Panc1 (cell line): ENCODE measurements at regions not wholly inside any gene's neighbourhood (a gene's known extent, or its start where the extent isn't known, plus 50 kb on each side); places are given as distances from the start of the nearest gene placed in this dataset.

Experiments
- ATAC-seq: fragments of 200-7000 bp; cut with Tn5 transposase; 2 replicates; pipeline ENCODE4 v1.9.1; 2020; ENCODE audit warnings: mild to moderate bottlenecking, moderate library complexity
- BruUV-seq: library from RNA; stranded (reverse); fragments of 400-500 nt; replicated peaks from 2 replicates; lab custom pipeline; 2021; lab: Mats Ljungman, UMichigan
- CTCF ChIA-PET: fragments of 300-600 bp; sonication (Branson Sonifier 250); formaldehyde crosslinking; loops from one replicate; lab custom pipeline; 2022; ENCODE audit warnings: antibody characterized with exemption; lab: Charles Lee
- POLR2A ChIA-PET: fragments of 300-600 bp; sonication (Branson Sonifier 250); formaldehyde crosslinking; loops from one replicate; lab custom pipeline; 2022; ENCODE audit warnings: antibody characterized with exemption; lab: Charles Lee
- DNase-seq: peaks from one replicate; pipeline ENCODE4 v3.0.0-alpha.2; 2010; ENCODE audit warnings: low read depth, low spot score
- H3K27ac ChIP-seq: 2 replicates; pipeline ENCODE4 v1.5.1; 2011; ENCODE audit warnings: mild to moderate bottlenecking, low read length, inconsistent platforms
- H3K27me3 ChIP-seq: fragments of 200-500 bp; sonication (Bioruptor generic); 2 replicates; pipeline ENCODE4 v1.6.0; 2014; ENCODE audit warnings: low read length, inconsistent platforms; ENCODE audit not compliant: control insufficient read depth, insufficient read depth
- H3K36me3 ChIP-seq: fragments of 200-500 bp; sonication (Bioruptor generic); 2 replicates; pipeline ENCODE4 v1.5.1; 2014; ENCODE audit warnings: inconsistent platforms, mild to moderate bottlenecking, low read length, moderate library complexity; ENCODE audit not compliant: control insufficient read depth, insufficient read depth
- H3K4me1 ChIP-seq: 2 replicates; pipeline ENCODE4 v1.5.1; 2011; ENCODE audit warnings: inconsistent platforms, mild to moderate bottlenecking, low read length, moderate library complexity; ENCODE audit not compliant: control insufficient read depth, insufficient read depth
- H3K4me3 ChIP-seq, 2 experiments: 2 replicates each; pipeline ENCODE4 v1.5.1; 2011 to 2012; ENCODE audit warnings: low read depth in 2 of 2, low read length in 2 of 2, mild to moderate bottlenecking in 2 of 2, inconsistent platforms in 1 of 2, moderate library complexity in 1 of 2
- H3K9me3 ChIP-seq: fragments of 200-500 bp; sonication (Bioruptor generic); 2 replicates; pipeline ENCODE4 v1.5.1; 2014; ENCODE audit warnings: low read depth, mild to moderate bottlenecking, inconsistent platforms, low read length, moderate library complexity; ENCODE audit not compliant: control insufficient read depth, insufficient read depth
- POLR2AphosphoS5 ChIP-seq: IDR thresholded peaks from 2 replicates; pipeline ENCODE4 v1.6.1; 2012; ENCODE audit warnings: mild to moderate bottlenecking, low read depth, low read length, moderate library complexity
- SIN3A ChIP-seq: IDR thresholded peaks from 2 replicates; pipeline ENCODE4 v1.6.1; 2012; ENCODE audit warnings: low read depth, mild to moderate bottlenecking, low read length, moderate library complexity, borderline replicate concordance; ENCODE audit not compliant: insufficient read depth
- TCF7L2 ChIP-seq: IDR thresholded peaks from 2 replicates; pipeline ENCODE4 v1.6.1; 2011; ENCODE audit warnings: mild to moderate bottlenecking, low read depth, low read length, inconsistent platforms
- in situ Hi-C: cut with HindIII; loops from 2 replicates; pipeline ENCODE4 v1.10.0; 2016; ENCODE audit warnings: low sequenced_read_pairs, low pct_unique_long_range_greater_than_20kb
- intact Hi-C: fragments of 100-400 bp; cut with micrococcal nuclease; formaldehyde crosslinking; loops from one replicate; pipeline ENCODE4 v1.10.0; 2022; ENCODE audit not compliant: unreplicated experiment
- TF ChIP-seq, protein P1 (sequence below), 2 experiments: IDR thresholded peaks; 2 replicates each; pipeline ENCODE4 v1.6.1; 2011 to 2012; ENCODE audit warnings: low read depth in 2 of 2, control low read depth in 1 of 2, low read length in 1 of 2, mild to moderate bottlenecking in 1 of 2, moderate library complexity in 1 of 2; ENCODE audit not compliant: insufficient read depth in 1 of 2
- TF ChIP-seq, protein P2 (sequence below): fragments of 450-650 bp; IDR thresholded peaks from 2 replicates; pipeline ENCODE4 v1.5.1; 2017; ENCODE audit warnings: mild to moderate bottlenecking

DNA sequence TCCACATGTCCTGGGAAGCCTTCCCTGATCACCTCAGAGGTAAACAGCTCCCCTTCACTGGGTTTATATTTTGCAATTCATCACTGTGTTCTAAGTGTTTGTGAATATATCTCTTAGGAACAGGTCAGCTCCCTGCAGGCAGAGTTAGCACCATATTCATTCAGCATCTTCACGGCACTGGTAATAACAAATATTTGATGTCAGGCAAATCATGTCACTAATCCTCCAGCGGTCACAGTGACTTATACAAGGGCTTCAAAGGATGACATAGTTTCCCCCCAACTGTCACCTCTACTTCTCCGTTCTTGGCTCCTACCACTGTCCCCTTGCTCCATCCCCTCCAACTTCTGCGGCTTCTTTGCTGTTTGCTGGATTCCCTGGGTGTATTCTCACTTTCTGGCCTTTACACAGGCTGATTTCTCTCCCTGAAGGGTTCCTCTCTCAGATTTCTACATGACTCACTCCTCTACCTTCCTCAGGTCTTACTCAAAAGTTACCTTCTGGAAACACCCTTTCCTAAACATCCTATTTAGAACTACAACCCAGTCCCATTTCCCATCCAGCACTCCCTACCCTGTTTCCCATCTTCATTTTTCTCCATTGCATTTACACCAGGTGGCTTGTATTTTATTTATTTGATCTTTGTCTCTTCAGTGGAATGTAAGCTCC, 66.6 kb downstream of the NHLRC1 start:
- Histone ChIP-seq H3K27ac (no peak overlapping the region), H3K4me1 (peaks cover 12% of the 10 kb centered on the region; the same call in 1 of the 2 replicates), H3K4me3 (no peak overlapping the region), H3K9me3 (no peaks in the 10 kb centered on the region), H3K27me3 (no peaks in the 10 kb centered on the region), H3K36me3 (no peaks in the 10 kb centered on the region)
- no TSS peak for BruUV-seq
- in situ Hi-C loops (no loop called here), intact Hi-C loops (no loop called here)
- no peak for ATAC-seq
- DNase-seq = no peak
- TF ChIP-seq POLR2AphosphoS5 (no peak), TCF7L2 (no peak), SIN3A (no peak)
- TF ChIP-seq, protein P1, sequence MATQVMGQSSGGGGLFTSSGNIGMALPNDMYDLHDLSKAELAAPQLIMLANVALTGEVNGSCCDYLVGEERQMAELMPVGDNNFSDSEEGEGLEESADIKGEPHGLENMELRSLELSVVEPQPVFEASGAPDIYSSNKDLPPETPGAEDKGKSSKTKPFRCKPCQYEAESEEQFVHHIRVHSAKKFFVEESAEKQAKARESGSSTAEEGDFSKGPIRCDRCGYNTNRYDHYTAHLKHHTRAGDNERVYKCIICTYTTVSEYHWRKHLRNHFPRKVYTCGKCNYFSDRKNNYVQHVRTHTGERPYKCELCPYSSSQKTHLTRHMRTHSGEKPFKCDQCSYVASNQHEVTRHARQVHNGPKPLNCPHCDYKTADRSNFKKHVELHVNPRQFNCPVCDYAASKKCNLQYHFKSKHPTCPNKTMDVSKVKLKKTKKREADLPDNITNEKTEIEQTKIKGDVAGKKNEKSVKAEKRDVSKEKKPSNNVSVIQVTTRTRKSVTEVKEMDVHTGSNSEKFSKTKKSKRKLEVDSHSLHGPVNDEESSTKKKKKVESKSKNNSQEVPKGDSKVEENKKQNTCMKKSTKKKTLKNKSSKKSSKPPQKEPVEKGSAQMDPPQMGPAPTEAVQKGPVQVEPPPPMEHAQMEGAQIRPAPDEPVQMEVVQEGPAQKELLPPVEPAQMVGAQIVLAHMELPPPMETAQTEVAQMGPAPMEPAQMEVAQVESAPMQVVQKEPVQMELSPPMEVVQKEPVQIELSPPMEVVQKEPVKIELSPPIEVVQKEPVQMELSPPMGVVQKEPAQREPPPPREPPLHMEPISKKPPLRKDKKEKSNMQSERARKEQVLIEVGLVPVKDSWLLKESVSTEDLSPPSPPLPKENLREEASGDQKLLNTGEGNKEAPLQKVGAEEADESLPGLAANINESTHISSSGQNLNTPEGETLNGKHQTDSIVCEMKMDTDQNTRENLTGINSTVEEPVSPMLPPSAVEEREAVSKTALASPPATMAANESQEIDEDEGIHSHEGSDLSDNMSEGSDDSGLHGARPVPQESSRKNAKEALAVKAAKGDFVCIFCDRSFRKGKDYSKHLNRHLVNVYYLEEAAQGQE (IDR thresholded peaks at IDR 0.05; ENCODE audit: insufficient read depth in 1 of 2, low read depth in 2 of 2, low read length in 1 of 2) = no peak
- TF ChIP-seq, protein P2, sequence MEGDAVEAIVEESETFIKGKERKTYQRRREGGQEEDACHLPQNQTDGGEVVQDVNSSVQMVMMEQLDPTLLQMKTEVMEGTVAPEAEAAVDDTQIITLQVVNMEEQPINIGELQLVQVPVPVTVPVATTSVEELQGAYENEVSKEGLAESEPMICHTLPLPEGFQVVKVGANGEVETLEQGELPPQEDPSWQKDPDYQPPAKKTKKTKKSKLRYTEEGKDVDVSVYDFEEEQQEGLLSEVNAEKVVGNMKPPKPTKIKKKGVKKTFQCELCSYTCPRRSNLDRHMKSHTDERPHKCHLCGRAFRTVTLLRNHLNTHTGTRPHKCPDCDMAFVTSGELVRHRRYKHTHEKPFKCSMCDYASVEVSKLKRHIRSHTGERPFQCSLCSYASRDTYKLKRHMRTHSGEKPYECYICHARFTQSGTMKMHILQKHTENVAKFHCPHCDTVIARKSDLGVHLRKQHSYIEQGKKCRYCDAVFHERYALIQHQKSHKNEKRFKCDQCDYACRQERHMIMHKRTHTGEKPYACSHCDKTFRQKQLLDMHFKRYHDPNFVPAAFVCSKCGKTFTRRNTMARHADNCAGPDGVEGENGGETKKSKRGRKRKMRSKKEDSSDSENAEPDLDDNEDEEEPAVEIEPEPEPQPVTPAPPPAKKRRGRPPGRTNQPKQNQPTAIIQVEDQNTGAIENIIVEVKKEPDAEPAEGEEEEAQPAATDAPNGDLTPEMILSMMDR = no peak
- ChIA-PET POLR2A (no interaction called here), CTCF (no interaction called here)

DNA sequence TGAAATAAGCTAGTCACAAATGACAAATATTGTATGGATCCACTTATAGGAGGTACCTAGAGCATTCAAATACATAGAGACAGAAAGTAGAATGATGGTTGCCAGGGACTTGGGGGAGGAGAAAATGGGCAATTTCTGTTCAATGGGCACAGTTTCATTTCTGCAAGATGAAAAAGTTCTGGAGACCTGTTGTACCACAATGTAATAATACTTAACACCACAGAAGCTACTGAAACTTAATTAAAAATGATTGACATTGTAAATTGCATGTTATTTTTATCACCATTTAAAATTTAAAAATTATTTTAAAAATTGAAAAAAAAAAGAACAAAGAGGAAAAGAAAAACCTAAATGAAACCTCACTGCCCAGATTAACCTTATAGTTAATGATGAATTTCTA, 67.4 kb downstream of the NHLRC1 start:
- H3K4me3 ChIP-seq = no peak overlapping the region
- no TSS peak for BruUV-seq
- in situ Hi-C loops = no loop called here
- POLR2A ChIA-PET = interaction anchor here (0.6 kb wide), 1 partner anchor 310 kb away, joined by 3 read pairs; no protein-coding TSS in a partner anchor
- CTCF ChIA-PET = no interaction called here
- no peak for TF ChIP-seq POLR2AphosphoS5
- no peak for TF ChIP-seq SIN3A
- TF ChIP-seq, protein P1 (IDR thresholded peaks at IDR 0.05; ENCODE audit: insufficient read depth in 1 of 2, low read depth in 2 of 2, low read length in 1 of 2) = no peak
- TF ChIP-seq, protein P2 = no peak
- TF ChIP-seq TCF7L2 = no peak
- H3K9me3 ChIP-seq = no peaks in the 10 kb centered on the region
- H3K4me1 ChIP-seq = peaks cover 12% of the 10 kb centered on the region; the same call in 1 of the 2 replicates
- no peaks in the 10 kb centered on the region for H3K27me3 ChIP-seq
- H3K36me3 ChIP-seq = no peaks in the 10 kb centered on the region
- DNase-seq (no peak), ATAC-seq (no peak)
- no peak overlapping the region for H3K27ac ChIP-seq
- intact Hi-C loops = no loop called here
